K562 (cell line): ENCODE measurements at regions not wholly inside any gene's neighbourhood (a gene's known extent, or its start where the extent isn't known, plus 50 kb on each side); places are given as distances from the start of the nearest gene placed in this dataset.
A peak's percentile ranks its signal among the peaks of the same experiment; 100 is the strongest.

ENCODE experiments used
- ATAC-seq: fragments of 200-7000 bp; cut with Tn5 transposase; 3 replicates; pipeline ENCODE4 v1.9.1; 2020; ENCODE audit warnings: moderate library complexity
- BruUV-seq: library from RNA; stranded (reverse); fragments of 400-500 nt; replicated peaks from 2 replicates; lab custom pipeline; 2021; lab: Mats Ljungman, UMichigan
- CTCF ChIA-PET: fragments of 300-600 bp; formaldehyde crosslinking; extraction: SDS; loops from one replicate; lab custom pipeline; 2021; ENCODE audit warnings: low intra/inter-chr PET ratio; lab: Yijun Ruan, JAX
- POLR2A ChIA-PET: fragments of 300-600, 350-650 bp; sonication (Branson Sonifier 250); formaldehyde crosslinking; extraction: SDS; loops from one replicate; lab custom pipeline; 2021; ENCODE audit warnings: antibody characterized with exemption, inconsistent platforms; lab: Yijun Ruan, JAX
- DNase-seq, 4 experiments: peaks; one replicate each; pipeline versions ENCODE4 v3.0.0 to v3.0.0-alpha.2; 2011 to 2018; ENCODE audit warnings: low spot score in 3 of 4, mixed read lengths in 3 of 4; ENCODE audit errors: extremely low read depth in 1 of 4
- FAIRE-seq: peaks from 2 replicates; lab custom pipeline; 2011; peaks lifted over from hg19 to GRCh38; lab: Jason Lieb, UNC
- H2AFZ ChIP-seq: 2 replicates; pipeline ENCODE4 v1.6.0; 2011; ENCODE audit warnings: low read depth, low read length, control low read depth, inconsistent platforms
- H3K27ac ChIP-seq: fragments of 200-600 bp; 3 replicates; pipeline ENCODE4 v1.8.0; 2011; ENCODE audit warnings: low read depth, mild to moderate bottlenecking, control low read depth, inconsistent platforms, low read length, moderate library complexity, mixed read lengths; ENCODE audit errors: extremely low read depth
- H3K27me3 ChIP-seq, 2 experiments: fragments of 300-600 bp in 1 of 2; 2 replicates in 1 of 2; 3 replicates in 1 of 2; pipeline versions ENCODE4 v1.6.0 to v1.8.0; 2011; ENCODE audit warnings: inconsistent platforms in 2 of 2, low read length in 2 of 2, mild to moderate bottlenecking in 1 of 2, mixed read lengths in 1 of 2, moderate library complexity in 1 of 2; ENCODE audit not compliant: control insufficient read depth in 2 of 2, insufficient read depth in 2 of 2
- H3K36me3 ChIP-seq: fragments of 300-600 bp; 3 replicates; pipeline ENCODE4 v1.8.0; 2011; ENCODE audit warnings: mild to moderate bottlenecking, low read length, inconsistent platforms; ENCODE audit not compliant: control insufficient read depth, insufficient read depth
- H3K4me1 ChIP-seq, 2 experiments: fragments of 200-600 bp in 1 of 2; replicated peaks in 1 of 2; 2 replicates in 1 of 2; 3 replicates in 1 of 2; pipeline versions ENCODE4 v1.5.1 to v1.8.0; 2011; ENCODE audit warnings: inconsistent platforms in 2 of 2, low read length in 2 of 2, mild to moderate bottlenecking in 1 of 2, mixed read lengths in 1 of 2, moderate library complexity in 1 of 2; ENCODE audit not compliant: control insufficient read depth in 2 of 2, insufficient read depth in 2 of 2
- H3K4me2 ChIP-seq: 2 replicates; pipeline ENCODE4 v1.6.1; 2011; ENCODE audit warnings: low read length, control low read depth, inconsistent platforms, mixed read lengths; ENCODE audit not compliant: insufficient read depth
- H3K4me3 ChIP-seq: fragments of 200-600 bp; sonication (generic), shearing (Covaris generic); 2 replicates; pipeline ENCODE4 v1.5.1; 2016; ENCODE audit warnings: control low read depth, inconsistent platforms
- H3K79me2 ChIP-seq: fragments of 200-600 bp; 3 replicates; pipeline ENCODE4 v1.8.0; 2011; ENCODE audit warnings: low read length, inconsistent platforms; ENCODE audit not compliant: control insufficient read depth, insufficient read depth
- H3K9ac ChIP-seq, 2 experiments: 2 replicates each; pipeline versions ENCODE4 v1.6.0 to v1.6.1; 2011; ENCODE audit warnings: low read depth in 2 of 2, low read length in 2 of 2, control low read depth in 1 of 2, inconsistent platforms in 1 of 2, mild to moderate bottlenecking in 1 of 2, mixed read lengths in 1 of 2; ENCODE audit not compliant: insufficient read depth in 1 of 2
- H3K9me1 ChIP-seq: one replicate; pipeline ENCODE4 v1.6.0; 2011; ENCODE audit warnings: inconsistent platforms, mild to moderate bottlenecking, low read length, moderate library complexity; ENCODE audit not compliant: control insufficient read depth, insufficient read depth
- H3K9me3 ChIP-seq: replicated peaks from 2 replicates; pipeline ENCODE4 v1.5.1; 2011; ENCODE audit warnings: low read depth, low read length, inconsistent platforms; ENCODE audit not compliant: control insufficient read depth, insufficient read depth
- H4K20me1 ChIP-seq: replicated peaks from 2 replicates; pipeline ENCODE4 v1.6.1; 2011; ENCODE audit warnings: low read length, inconsistent platforms, mixed read lengths; ENCODE audit not compliant: control insufficient read depth, insufficient read depth
- CBX8 ChIP-seq: fragments of 200-600 bp; sonication (generic); IDR thresholded peaks from 2 replicates; pipeline ENCODE4 v1.6.1; 2012; ENCODE audit warnings: borderline replicate concordance, mixed run types, low read depth, mild to moderate bottlenecking, moderate library complexity, mixed read lengths, low read length, control low read depth, inconsistent platforms; ENCODE audit not compliant: poor library complexity, severe bottlenecking; ENCODE audit errors: extremely low read depth
- CEBPB ChIP-seq: fragments of 450-650 bp; IDR thresholded peaks from 2 replicates; pipeline ENCODE4 v1.6.1; 2016; ENCODE audit warnings: missing genetic modification characterization, missing compliant biosample characterization
- CEBPG ChIP-seq, 3 experiments: fragments of 200-800 bp in 1 of 3; sonication (Bioruptor generic) in 1 of 3; sonication (generic) in 1 of 3; formaldehyde crosslinking in 1 of 3; IDR thresholded peaks in 2 of 3; conservative IDR thresholded peaks in 1 of 3; 2 replicates each; pipeline versions ENCODE4 v1.6.1 to v1.8.0; 2016 to 2022; ENCODE audit warnings: missing compliant biosample characterization in 2 of 3, missing genetic modification characterization in 2 of 3, mild to moderate bottlenecking in 1 of 3, missing genetic modification reagents in 1 of 3
- E2F4 ChIP-seq: sonication (generic); formaldehyde crosslinking; IDR thresholded peaks from 2 replicates; pipeline ENCODE4 v1.8.0; 2022; ENCODE audit warnings: mild to moderate bottlenecking, low read depth, missing genetic modification reagents
- NCOA4 ChIP-seq: fragments of 450-650 bp; IDR thresholded peaks from 2 replicates; pipeline ENCODE4 v1.6.1; 2018; ENCODE audit warnings: mild to moderate bottlenecking; ENCODE audit not compliant: partially characterized antibody
- POLR3A ChIP-seq: IDR thresholded peaks from 2 replicates; pipeline ENCODE4 v1.6.1; 2011; ENCODE audit warnings: borderline replicate concordance, mild to moderate bottlenecking, moderate library complexity; ENCODE audit not compliant: insufficient read length, insufficient read depth; ENCODE audit errors: extremely low read depth
- PPARD ChIP-seq: fragments of 250-450 bp; sonication (Bioruptor Pico); IDR thresholded peaks from 2 replicates; pipeline ENCODE4 v1.8.0; 2022; ENCODE audit warnings: inconsistent platforms, mild to moderate bottlenecking, moderate library complexity
- TGIF2 ChIP-seq: sonication (generic); formaldehyde crosslinking; IDR thresholded peaks from 2 replicates; pipeline ENCODE4 v1.8.1; 2022; ENCODE audit warnings: mild to moderate bottlenecking, missing genetic modification reagents, moderate library complexity
- TRIM28 ChIP-seq: fragments of 450-650 bp; IDR thresholded peaks from 2 replicates; pipeline ENCODE4 v1.6.1; 2017
- WGBS: fragments of 100-300 bp; shearing (Covaris generic); methylation state at CpG from one replicate; pipeline ENCODE4 v1.1.6; 2016; ENCODE audit warnings: low coverage, mixed read lengths; ENCODE audit not compliant: insufficient coverage; ENCODE audit errors: missing lambda C conversion rate; 5-methylcytosine and 5-hydroxymethylcytosine counted together
- in situ Hi-C: fragments of 300-500 bp; cut with MboI; formaldehyde crosslinking; loops from 4 replicates; pipeline ENCODE4 v1.15.0; 2018; ENCODE audit warnings: inconsistent platforms, mixed read lengths
- intact Hi-C: fragments of 100-400 bp; cut with micrococcal nuclease; formaldehyde crosslinking; loops from 2 replicates; pipeline ENCODE4 v1.14.2; 2022
- TF ChIP-seq, protein P1 (sequence below): IDR thresholded peaks from 2 replicates; pipeline ENCODE4 v1.6.1; 2011; ENCODE audit not compliant: insufficient read length; ENCODE audit errors: extremely low read depth

- intact Hi-C loops = no loop called here
- Histone ChIP-seq H4K20me1 (no peaks in the 10 kb centered on the region), H3K4me2 (no peak overlapping the region), H3K4me1 (no peaks in the 10 kb centered on the region), H3K27ac (no peak overlapping the region), H3K9me3 (no peaks in the 10 kb centered on the region), H2AFZ (no peak overlapping the region), H3K4me3 (no peak overlapping the region), H3K9ac (no peak overlapping the region), H3K27me3 (peaks cover 17 to 19% of the 10 kb centered on the region in 2 experiments), H3K9me1 (no peaks in the 10 kb centered on the region), H3K36me3 (no peaks in the 10 kb centered on the region), H3K79me2 (no peaks in the 10 kb centered on the region)
- BruUV-seq = no TSS peak
- in situ Hi-C loops = no loop called here
- ChIA-PET CTCF (no interaction called here), POLR2A (no interaction called here)
- DNase-seq = no peak
- 2% methylated on average over 3 of the region's 3 CpGs for WGBS
- FAIRE-seq = no peak
- TF ChIP-seq, protein P1, sequence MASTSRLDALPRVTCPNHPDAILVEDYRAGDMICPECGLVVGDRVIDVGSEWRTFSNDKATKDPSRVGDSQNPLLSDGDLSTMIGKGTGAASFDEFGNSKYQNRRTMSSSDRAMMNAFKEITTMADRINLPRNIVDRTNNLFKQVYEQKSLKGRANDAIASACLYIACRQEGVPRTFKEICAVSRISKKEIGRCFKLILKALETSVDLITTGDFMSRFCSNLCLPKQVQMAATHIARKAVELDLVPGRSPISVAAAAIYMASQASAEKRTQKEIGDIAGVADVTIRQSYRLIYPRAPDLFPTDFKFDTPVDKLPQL = no peak
- TF ChIP-seq CEBPB (tag) (peak; percentile 25; the same call in 1 of the 2 replicates), CBX8 (no peak), TGIF2 (no peak), POLR3A (no peak), NCOA4 (no peak), TRIM28 (no peak), E2F4 (CRISPR knock-in tag) (no peak), CEBPG (CRISPR knock-in tag; IDR thresholded peaks at IDR 0.05) (no peak), CEBPG (tag; conservative IDR thresholded peaks at IDR 0.05 in 1 of 2, IDR thresholded peaks at IDR 0.05 in 1 of 2) (0 out of 4 replicates have a peak, but pooled peaks have one; percentile 20 to 21), PPARD (CRISPR knock-in tag) (no peak)
- ATAC-seq = no peak
Observed at GRCh38 chr2:173468266-173468793, 113.7 kb downstream of the CDCA7 start.
